ENCODE measurements at regions not wholly inside any gene's neighbourhood (a gene's known extent, or its start where the extent isn't known, plus 50 kb on each side); places are given as distances from the start of the nearest gene placed in this dataset.
"Not testable (repeated sequence)": the region's sequence is repeated elsewhere in the genome, so short reads cannot be mapped to it uniquely, and the experiment has no call there.

GRCh38 chr3:132084982-132085381, 50.2 kb upstream of the CPNE4 start:
- DNase-seq (ENCODE audit: low spot score) (no peak), ATAC-seq (no peak)
- intact Hi-C loops (cut with DNase I) = no loop called here

GRCh38 chr3:132087356-132087755, 52.5 kb upstream of the CPNE4 start:
- no peak for DNase-seq (ENCODE audit: low spot score)
- intact Hi-C loops (cut with DNase I) = no loop called here
- ATAC-seq = no peak

DNA sequence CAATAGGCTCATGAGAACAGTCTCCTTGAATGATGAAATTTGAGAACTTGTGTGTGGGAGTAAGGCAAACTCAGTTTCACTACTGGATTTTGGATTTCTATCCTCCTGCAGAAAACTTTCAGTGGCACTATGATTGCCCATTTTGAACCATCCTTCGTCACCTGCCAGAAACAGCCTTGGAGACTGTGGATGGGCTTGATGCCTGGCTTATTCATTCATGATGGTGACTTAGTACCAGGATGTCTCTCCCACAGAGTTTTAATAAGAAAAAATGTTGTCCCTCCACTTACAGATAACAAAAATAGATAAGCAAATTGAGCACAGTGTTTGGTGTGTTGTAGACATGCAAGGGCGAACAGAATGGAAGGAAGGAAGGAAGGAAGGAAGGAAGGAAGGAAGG, 53.5 kb upstream of the CPNE4 start:
- intact Hi-C loops (cut with DNase I) = no loop called here
- ATAC-seq = no peak

GRCh38 chr3:132090921-132091320, 56.1 kb upstream of the CPNE4 start:
- no peak for DNase-seq (ENCODE audit: low spot score)
- ATAC-seq = no peak
- intact Hi-C loops (cut with DNase I) = no loop called here

More for the DNA sequence above, 53.5 kb upstream of the CPNE4 start:
- no peak for DNase-seq (ENCODE audit: low spot score)

DNA sequence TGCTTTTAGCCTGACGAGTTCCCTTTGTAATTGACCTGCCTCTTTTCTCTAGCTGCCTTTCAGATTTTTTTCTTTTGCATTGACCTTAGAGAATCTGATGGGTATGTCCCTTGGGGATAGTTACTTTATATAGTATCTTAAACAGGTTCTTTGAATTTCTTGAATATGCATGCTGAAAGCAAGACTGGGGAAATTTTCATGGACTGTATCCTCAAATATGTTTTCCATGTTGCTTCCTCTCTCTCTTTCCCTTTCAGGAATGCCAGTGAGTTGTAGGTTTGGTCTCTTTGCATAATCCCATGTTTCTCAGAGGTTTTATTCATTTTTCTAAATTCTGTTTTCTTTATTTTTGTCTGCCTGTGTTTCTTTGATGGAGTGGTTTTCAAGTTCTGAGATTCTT, 81.8 kb upstream of the CPNE4 start:
- ATAC-seq = no peak
- intact Hi-C loops (cut with DNase I) = no loop called here
- no peak for DNase-seq (ENCODE audit: low spot score)

DNA sequence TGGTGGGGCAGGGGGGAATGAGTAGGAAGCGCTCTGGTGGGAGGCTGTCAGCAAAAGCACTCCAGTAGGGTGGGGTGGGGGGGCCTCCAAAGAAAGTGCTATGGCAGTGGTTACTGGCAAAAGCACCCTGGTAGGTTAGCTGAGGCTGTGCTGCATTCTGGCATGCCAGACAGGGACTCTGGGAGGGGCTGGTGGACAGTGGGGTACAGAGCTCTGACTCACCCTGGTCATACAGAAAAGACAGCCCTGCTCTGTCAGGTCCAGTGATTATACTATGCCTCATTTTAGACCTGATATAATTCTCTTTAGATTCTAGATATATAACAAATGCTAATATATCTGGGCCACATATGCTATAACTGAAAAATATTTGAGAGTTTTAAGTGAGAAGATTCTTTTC, 82.8 kb upstream of the CPNE4 start:
- intact Hi-C loops (cut with DNase I) = no loop called here

GRCh38 chr3:132119531-132119930, 84.7 kb upstream of the CPNE4 start:
- DNase-seq (ENCODE audit: low spot score) (no peak), ATAC-seq (no peak)
- intact Hi-C loops (cut with DNase I) = no loop called here

More for the DNA sequence above, 82.8 kb upstream of the CPNE4 start:
- ATAC-seq (no peak), DNase-seq (ENCODE audit: low spot score) (no peak)

- no peak for ATAC-seq
- intact Hi-C loops (cut with DNase I) = no loop called here
- DNase-seq (ENCODE audit: low spot score) = no peak
Measured at GRCh38 chr3:132124096-132124495, 89.3 kb upstream of the CPNE4 start.

DNA sequence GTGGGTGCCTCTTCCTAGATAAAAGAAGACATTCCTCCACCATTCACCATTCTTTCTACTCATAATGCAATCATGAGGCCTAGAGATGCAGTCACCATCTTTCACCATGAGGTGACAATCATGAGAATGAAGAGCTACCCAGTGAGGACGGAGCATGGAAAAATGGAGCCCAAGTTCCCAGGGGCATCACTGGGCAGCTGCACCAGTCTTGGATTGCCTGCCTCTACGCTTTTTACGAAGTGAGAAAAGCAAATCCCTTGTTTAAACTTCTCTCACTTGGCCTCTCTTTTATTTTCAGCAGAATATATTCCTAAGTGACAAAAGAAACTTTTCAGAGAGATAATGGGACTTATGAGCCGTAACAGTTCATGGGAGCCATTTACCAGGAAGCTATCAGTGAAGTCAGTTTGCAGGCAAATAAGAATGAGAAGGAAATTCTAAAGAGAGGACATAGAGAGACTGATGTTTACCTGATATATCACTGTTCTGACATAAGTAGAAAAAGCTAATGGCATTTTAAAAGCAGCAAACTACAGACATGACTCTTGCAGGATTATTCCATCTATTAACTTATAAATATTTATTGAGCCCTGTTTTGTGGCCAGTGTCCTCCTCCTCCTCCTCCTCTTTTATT, 90.0 kb upstream of the CPNE4 start:
- ATAC-seq (no peak), DNase-seq (ENCODE audit: low spot score) (no peak)
- intact Hi-C loops (cut with DNase I) = no loop called here

- DNase-seq (ENCODE audit: low spot score) = no peak
- intact Hi-C loops (cut with DNase I) = no loop called here
- no peak for ATAC-seq
Measured at GRCh38 chr3:132134611-132135010, 99.8 kb upstream of the CPNE4 start.

GRCh38 chr3:132135628-132136333, 101.0 kb upstream of the CPNE4 start:
- DNase-seq (ENCODE audit: low spot score) (no peak), ATAC-seq (no peak)
- intact Hi-C loops (cut with DNase I) = no loop called here

DNA sequence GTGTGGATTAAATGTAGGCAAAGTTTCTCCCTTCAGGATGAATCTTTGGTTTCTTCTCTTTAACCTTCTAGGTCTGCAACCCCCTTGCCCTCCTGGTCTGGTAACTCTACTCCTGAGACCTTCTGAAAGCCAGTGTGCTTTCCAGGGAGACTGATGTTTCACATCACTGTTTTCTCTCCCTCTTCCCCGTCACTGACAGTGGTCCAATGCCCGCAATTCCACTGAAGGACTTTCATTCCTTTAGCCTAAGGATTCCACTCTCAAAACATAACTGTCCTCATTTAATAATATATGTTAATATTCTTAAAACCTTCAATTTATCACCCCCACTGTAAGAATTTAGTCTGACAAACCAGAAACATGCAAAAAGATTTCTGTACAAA, 101.5 kb upstream of the CPNE4 start:
- ATAC-seq = no peak
- no peak for DNase-seq (ENCODE audit: low spot score)

GRCh38 chr3:132136902-132137301, 102.1 kb upstream of the CPNE4 start:
- intact Hi-C loops (cut with DNase I); ATAC-seq; DNase-seq (ENCODE audit: low spot score): not testable (repeated sequence)

More for the DNA sequence above, 101.5 kb upstream of the CPNE4 start:
- intact Hi-C loops (cut with DNase I) = no loop called here

- intact Hi-C loops (cut with DNase I) = no loop called here
- ATAC-seq = no peak
- DNase-seq (ENCODE audit: low spot score) = no peak
Measured at GRCh38 chr3:132145833-132146232, 111.0 kb upstream of the CPNE4 start.

DNA sequence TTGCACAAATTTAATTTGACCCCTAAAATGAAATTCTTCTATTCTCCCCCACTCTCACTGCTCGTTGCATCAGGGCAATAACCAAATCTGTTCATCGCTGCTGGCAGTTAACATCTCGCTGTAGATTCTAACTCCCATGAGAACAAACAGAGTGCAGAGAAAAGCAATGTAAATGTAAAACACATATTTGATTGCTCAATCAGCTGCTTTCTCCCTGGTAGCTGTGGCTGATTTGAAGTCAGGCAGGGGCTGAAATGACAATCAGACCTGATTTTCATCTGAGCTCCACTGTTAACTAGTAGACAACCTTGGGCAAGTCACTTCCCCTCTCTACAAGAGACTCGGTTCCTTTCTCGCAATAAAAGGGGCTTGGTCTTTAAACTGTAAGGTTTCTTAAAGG, 119.8 kb upstream of the CPNE4 start:
- intact Hi-C loops (cut with DNase I) = no loop called here
- ATAC-seq (no peak), DNase-seq (ENCODE audit: low spot score) (no peak)

- ATAC-seq (no peak), DNase-seq (ENCODE audit: low spot score) (no peak)
- intact Hi-C loops (cut with DNase I) = no loop called here
Measured at GRCh38 chr3:132159145-132159544, 124.3 kb upstream of the CPNE4 start.

DNA sequence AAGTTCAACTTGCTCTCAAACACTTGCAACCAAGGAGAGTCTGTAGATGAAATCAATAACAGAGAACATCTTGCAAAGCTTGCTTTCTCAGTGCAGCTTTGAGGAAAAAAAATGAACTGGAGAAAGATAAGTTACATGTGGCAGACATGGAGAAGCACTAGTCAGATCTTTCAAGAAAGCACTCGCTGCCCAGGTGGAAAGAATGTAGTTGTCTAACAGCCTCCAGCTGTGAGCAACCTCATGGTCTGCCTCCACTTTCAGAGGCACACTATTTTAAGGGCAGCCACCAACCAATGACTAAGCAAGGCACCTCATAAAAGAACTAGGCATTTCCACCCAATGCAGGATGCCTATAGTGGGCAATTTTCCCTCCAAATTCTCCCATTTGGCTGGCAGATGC, 125.4 kb upstream of the CPNE4 start:
- ATAC-seq (no peak), DNase-seq (ENCODE audit: low spot score) (no peak)
- intact Hi-C loops (cut with DNase I) = no loop called here

GRCh38 chr3:132161608-132162007, 126.8 kb upstream of the CPNE4 start:
- no peak for DNase-seq (ENCODE audit: low spot score)
- no peak for ATAC-seq
- intact Hi-C loops (cut with DNase I) = no loop called here

DNA sequence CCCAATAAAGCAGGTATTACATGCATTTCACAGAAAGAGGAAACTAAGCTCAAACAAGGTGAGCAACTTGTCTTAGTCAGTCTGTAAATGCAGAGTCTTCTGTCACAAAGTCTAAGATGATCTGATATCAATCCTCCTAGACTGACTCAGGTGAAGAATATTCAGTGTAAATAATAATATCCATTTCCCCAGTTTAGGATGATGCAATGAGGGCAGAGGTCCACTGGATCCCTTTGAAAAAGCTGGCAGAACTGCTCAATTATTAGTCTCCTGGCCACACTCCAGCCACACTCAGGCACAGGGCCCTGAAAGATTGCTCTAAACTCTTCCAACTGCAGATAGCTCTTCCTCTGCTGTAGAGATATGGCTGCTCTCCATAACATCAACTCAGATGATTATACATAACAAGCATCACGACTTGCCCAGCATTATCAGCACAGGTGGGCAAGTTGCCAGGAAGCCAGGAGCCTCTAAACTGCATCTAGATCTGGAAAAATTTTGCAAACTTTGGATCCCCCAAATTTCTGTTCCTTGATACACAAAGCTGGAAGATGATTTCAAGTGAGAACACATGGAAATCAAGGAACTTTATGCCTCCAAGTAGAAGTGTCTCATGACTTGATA, 129.8 kb upstream of the CPNE4 start:
- intact Hi-C loops (cut with DNase I) = no loop called here
- ATAC-seq = no peak
- no peak for DNase-seq (ENCODE audit: low spot score)

- ATAC-seq = no peak
Measured at GRCh38 chr3:132167870-132168269, 133.1 kb upstream of the CPNE4 start.

GRCh38 chr3:132174500-132174899, 139.7 kb upstream of the CPNE4 start:
- intact Hi-C loops (cut with DNase I) = no loop called here
- no peak for DNase-seq (ENCODE audit: low spot score)
- ATAC-seq = no peak

More at GRCh38 chr3:132167870-132168269, 133.1 kb upstream of the CPNE4 start:
- no peak for DNase-seq (ENCODE audit: low spot score)
- intact Hi-C loops (cut with DNase I) = no loop called here
